PC-9 (cell line): ENCODE measurements at regions not wholly inside any gene's neighbourhood (a gene's known extent, or its start where the extent isn't known, plus 50 kb on each side); places are given as distances from the start of the nearest gene placed in this dataset.

Source experiments
- CTCF ChIP-seq: fragments of 200-600 bp; sonication (generic); conservative IDR thresholded peaks from 2 replicates; pipeline ENCODE4 v1.6.1; 2017; ENCODE audit warnings: mixed run types, antibody characterized with exemption, mild to moderate bottlenecking, moderate library complexity
- EZH2 ChIP-seq: fragments of 200-600 bp; sonication (generic); IDR thresholded peaks from 2 replicates; pipeline ENCODE4 v1.8.0; 2017; ENCODE audit warnings: antibody characterized with exemption, low read depth

GRCh38 chr2:75846683-75847190 is 136.0 kb upstream of the GCFC2 start:
- TF ChIP-seq CTCF: no peak
- TF ChIP-seq EZH2: no peak
